CD4-positive, alpha-beta T cell treated with Interleukin-17A for 4 hours (primary cell): ENCODE measurements at regions not wholly inside any gene's neighbourhood (a gene's known extent, or its start where the extent isn't known, plus 50 kb on each side); places are given as distances from the start of the nearest gene placed in this dataset.
"Not testable (repeated sequence)": the region's sequence is repeated elsewhere in the genome, so short reads cannot be mapped to it uniquely, and the experiment has no call there.

Source experiments
- DNase-seq: peaks from one replicate; pipeline ENCODE4 v3.0.0-alpha.2; 2020; ENCODE audit warnings: mixed read lengths

GRCh38 chr21:28032652-28033051 lies 960.0 kb downstream of the LTN1 start:
- not testable (repeated sequence) for DNase-seq

- DNase-seq, result not testable (repeated sequence)
Observed at GRCh38 chr21:28031066-28031465, 961.6 kb downstream of the LTN1 start.

- no peak for DNase-seq
Observed at GRCh38 chr21:28025111-28025510, 967.6 kb downstream of the LTN1 start.

- no peak for DNase-seq
Observed at GRCh38 chr21:28018741-28019669, 973.7 kb downstream of the LTN1 start.

- no peak for DNase-seq
Observed at GRCh38 chr21:28018213-28018612, 974.5 kb downstream of the LTN1 start.

GRCh38 chr21:28016571-28016970 lies 976.1 kb downstream of the LTN1 start:
- no peak for DNase-seq

- DNase-seq, result not testable (repeated sequence)
Observed at GRCh38 chr21:28013123-28013522, 979.6 kb downstream of the LTN1 start.

GRCh38 chr21:28011970-28012369 lies 980.7 kb downstream of the LTN1 start:
- not testable (repeated sequence) for DNase-seq

GRCh38 chr21:28008245-28008644 lies 984.4 kb downstream of the LTN1 start:
- not testable (repeated sequence) for DNase-seq

- DNase-seq, result not testable (repeated sequence)
Observed at GRCh38 chr21:28003627-28004026, 989.0 kb downstream of the LTN1 start.

- not testable (repeated sequence) for DNase-seq
Observed at GRCh38 chr21:27996906-27997305, 995.8 kb downstream of the LTN1 start.

- not testable (repeated sequence) for DNase-seq
Observed at GRCh38 chr21:27984663-27985325, 1007.9 kb downstream of the LTN1 start.

- not testable (repeated sequence) for DNase-seq
Observed at GRCh38 chr21:27979446-27979845, 1012.6 kb upstream of the ADAMTS5 start.

GRCh38 chr21:27975514-27975913 lies 1008.6 kb upstream of the ADAMTS5 start:
- no peak for DNase-seq

- DNase-seq, result not testable (repeated sequence)
Observed at GRCh38 chr21:27974152-27974551, 1007.3 kb upstream of the ADAMTS5 start.

GRCh38 chr21:27968240-27968639 lies 1001.4 kb upstream of the ADAMTS5 start:
- DNase-seq, result not testable (repeated sequence)

GRCh38 chr21:27954543-27955165 lies 987.8 kb upstream of the ADAMTS5 start:
- no peak for DNase-seq

GRCh38 chr21:27953340-27954045 lies 986.6 kb upstream of the ADAMTS5 start:
- DNase-seq, result no peak

- not testable (repeated sequence) for DNase-seq
Observed at GRCh38 chr21:27949093-27949492, 982.2 kb upstream of the ADAMTS5 start.

- DNase-seq, result not testable (repeated sequence)
Observed at GRCh38 chr21:27930108-27930767, 963.4 kb upstream of the ADAMTS5 start.

GRCh38 chr21:27929179-27929578 lies 962.3 kb upstream of the ADAMTS5 start:
- not testable (repeated sequence) for DNase-seq

- not testable (repeated sequence) for DNase-seq
Observed at GRCh38 chr21:27928534-27929115, 961.7 kb upstream of the ADAMTS5 start.
